AG04450 (cell line): ENCODE measurements at regions not wholly inside any gene's neighbourhood (a gene's known extent, or its start where the extent isn't known, plus 50 kb on each side); places are given as distances from the start of the nearest gene placed in this dataset.
"Not testable (repeated sequence)": the region's sequence is repeated elsewhere in the genome, so short reads cannot be mapped to it uniquely, and the experiment has no call there.

ENCODE experiments used
- CTCF ChIA-PET: fragments of 300-600, 350-600 bp; formaldehyde crosslinking; extraction: SDS; loops from one replicate; lab custom pipeline; 2022; ENCODE audit warnings: antibody characterized with exemption, inconsistent platforms; lab: Charles Lee
- POLR2A ChIA-PET: fragments of 350-600 bp; formaldehyde crosslinking; extraction: SDS; loops from one replicate; lab custom pipeline; 2021; ENCODE audit warnings: antibody characterized with exemption, inconsistent platforms; lab: Yijun Ruan, JAX
- DNase-seq: peaks from one replicate; pipeline ENCODE4 v3.0.0-alpha.2; 2011; ENCODE audit warnings: low read depth, low spot score
- H3K27ac ChIP-seq: one replicate; pipeline ENCODE4 v1.5.1; 2012; ENCODE audit warnings: low read depth, low read length, control low read depth
- H3K27me3 ChIP-seq: one replicate; pipeline ENCODE4 v1.6.0; 2012; ENCODE audit warnings: low read length; ENCODE audit not compliant: control insufficient read depth, insufficient read depth
- H3K4me3 ChIP-seq: 2 replicates; pipeline ENCODE4 v1.5.1; 2011; ENCODE audit warnings: mild to moderate bottlenecking, low read depth, low read length, control low read depth
- H3K9me3 ChIP-seq: 2 replicates; pipeline ENCODE4 v1.5.1; 2012; ENCODE audit warnings: low read length; ENCODE audit not compliant: control insufficient read depth, insufficient read depth
- CTCF ChIP-seq: IDR thresholded peaks from 2 replicates; pipeline ENCODE4 v1.5.1; 2011; ENCODE audit warnings: low read depth, low read length, control low read depth, inconsistent platforms

GRCh38 chr5:33205727-33206410 is 234.9 kb upstream of the TARS1 start:
- ChIA-PET POLR2A (no interaction called here), CTCF (no interaction called here)
- no peak for DNase-seq
- TF ChIP-seq CTCF, result no peak
- no peak overlapping the region for H3K4me3 ChIP-seq
- 0 out of 2 replicates have a peak, but pooled peaks cover 2% of the 10 kb centered on the region for H3K9me3 ChIP-seq
- no peak overlapping the region for H3K27ac ChIP-seq
- no peaks in the 10 kb centered on the region for H3K27me3 ChIP-seq

- ChIA-PET CTCF (no interaction called here), POLR2A (no interaction called here)
- H3K27me3 ChIP-seq, result no peaks in the 10 kb centered on the region
- 0 out of 2 replicates have a peak, but pooled peaks cover 2% of the 10 kb centered on the region for H3K9me3 ChIP-seq
- no peak overlapping the region for H3K27ac ChIP-seq
- no peak for TF ChIP-seq CTCF
- DNase-seq, result no peak
- H3K4me3 ChIP-seq, result no peak overlapping the region
Observed at GRCh38 chr5:33206962-33207506, 233.7 kb upstream of the TARS1 start.

- Histone ChIP-seq H3K4me3 (no peak overlapping the region), H3K27ac (no peak overlapping the region), H3K9me3 (0 out of 2 replicates have a peak, but pooled peaks cover 2% of the 10 kb centered on the region), H3K27me3 (no peaks in the 10 kb centered on the region)
- no peak for DNase-seq
- no peak for TF ChIP-seq CTCF
- ChIA-PET CTCF (no interaction called here), POLR2A (no interaction called here)
Observed at GRCh38 chr5:33209252-33209651, 231.5 kb upstream of the TARS1 start.

GRCh38 chr5:33210221-33210620 is 230.5 kb upstream of the TARS1 start:
- H3K27ac ChIP-seq, CTCF ChIA-PET, H3K27me3 ChIP-seq, H3K9me3 ChIP-seq, H3K4me3 ChIP-seq, POLR2A ChIA-PET, DNase-seq: not testable (repeated sequence)

- H3K27me3 ChIP-seq, result no peaks in the 10 kb centered on the region
- TF ChIP-seq CTCF, result no peak
- ChIA-PET POLR2A (interaction anchor here (0.6 kb wide), 1 partner anchor 28 kb away, joined by 3 read pairs; no protein-coding TSS in a partner anchor), CTCF (interaction anchor here (0.5 kb wide), 1 partner anchor 573 kb away, joined by 3 read pairs; no protein-coding TSS in a partner anchor)
- no peak overlapping the region for H3K27ac ChIP-seq
- no peak for DNase-seq
- 0 out of 2 replicates have a peak, but pooled peaks cover 2% of the 10 kb centered on the region for H3K9me3 ChIP-seq
- no peak overlapping the region for H3K4me3 ChIP-seq
Observed at GRCh38 chr5:33210978-33211377, 229.8 kb upstream of the TARS1 start.
